Liver (tissue), 8 donors: ENCODE measurements at regions not wholly inside any gene's neighbourhood (a gene's known extent, or its start where the extent isn't known, plus 50 kb on each side); places are given as distances from the start of the nearest gene placed in this dataset.

Experiments
- DNase-seq: peaks from one replicate; pipeline ENCODE4 v3.0.0-alpha.2; 2017; ENCODE audit warnings: low spot score
- H3K27ac ChIP-seq, 2 donors: one replicate each; pipeline ENCODE4 v1.7.0; 2013; ENCODE audit warnings: inconsistent platforms in 2 of 2, low read length in 2 of 2, control low read depth in 1 of 2, low read depth in 1 of 2, mild to moderate bottlenecking in 1 of 2
- H3K27me3 ChIP-seq, 4 donors: one replicate each; pipeline versions ENCODE4 v1.6.1 to v1.7.0; 2013; ENCODE audit warnings: low read length in 3 of 4, inconsistent platforms in 1 of 4, mild to moderate bottlenecking in 1 of 4, moderate library complexity in 1 of 4; ENCODE audit not compliant: control insufficient read depth in 4 of 4, insufficient read depth in 4 of 4
- H3K36me3 ChIP-seq, 4 donors: one replicate each; pipeline versions ENCODE4 v1.6.1 to v1.7.0; 2013; ENCODE audit warnings: low read length in 3 of 4, mild to moderate bottlenecking in 3 of 4, low read depth in 1 of 4, moderate library complexity in 1 of 4; ENCODE audit not compliant: control insufficient read depth in 4 of 4, insufficient read depth in 3 of 4
- H3K4me1 ChIP-seq, 4 donors: one replicate each; pipeline versions ENCODE4 v1.6.1 to v1.7.0; 2013; ENCODE audit warnings: low read length in 3 of 4, mild to moderate bottlenecking in 3 of 4, moderate library complexity in 1 of 4; ENCODE audit not compliant: control insufficient read depth in 4 of 4, insufficient read depth in 4 of 4
- H3K4me3 ChIP-seq, 3 donors: one replicate each; pipeline versions ENCODE4 v1.6.1 to v1.7.0; 2013; ENCODE audit warnings: low read length in 3 of 3, control low read depth in 1 of 3, low read depth in 1 of 3, mild to moderate bottlenecking in 1 of 3
- H3K9ac ChIP-seq, 2 donors: one replicate each; pipeline ENCODE4 v1.7.0; 2013; ENCODE audit warnings: low read length in 2 of 2, mild to moderate bottlenecking in 2 of 2, moderate library complexity in 2 of 2, control low read depth in 1 of 2, low read depth in 1 of 2
- H3K9me3 ChIP-seq, 4 donors: one replicate each; pipeline versions ENCODE4 v1.6.1 to v1.7.0; 2013; ENCODE audit warnings: low read length in 3 of 4; ENCODE audit not compliant: control insufficient read depth in 4 of 4
- ATF3 ChIP-seq: IDR thresholded peaks from 2 replicates; pipeline ENCODE4 v1.6.1; 2016; ENCODE audit warnings: antibody characterized with exemption
- CTCF ChIP-seq: fragments of 150-350 bp; IDR thresholded peaks from 2 replicates; pipeline ENCODE4 v1.5.1; 2017; ENCODE audit warnings: improper control_type of control experiment, low read depth, low read length; ENCODE audit not compliant: missing input control
- EGR1 ChIP-seq, 2 donors: IDR thresholded peaks; 2 replicates each; pipeline ENCODE4 v1.6.1; 2016 to 2018; ENCODE audit warnings: antibody characterized with exemption in 2 of 2, low read depth in 2 of 2
- FOXA1 ChIP-seq: IDR thresholded peaks from 2 replicates; pipeline ENCODE4 v1.6.1; 2016; ENCODE audit warnings: antibody characterized with exemption
- FOXA2 ChIP-seq: IDR thresholded peaks from 2 replicates; pipeline ENCODE4 v1.6.1; 2016; ENCODE audit warnings: antibody characterized with exemption
- GABPA ChIP-seq, 2 donors: IDR thresholded peaks in 1 of 2; conservative IDR thresholded peaks in 1 of 2; 2 replicates each; pipeline ENCODE4 v1.6.1; 2016; ENCODE audit warnings: antibody characterized with exemption in 2 of 2, mild to moderate bottlenecking in 1 of 2, moderate library complexity in 1 of 2
- HNF4A ChIP-seq, 2 donors: conservative IDR thresholded peaks; 2 replicates each; pipeline ENCODE4 v1.6.1; 2016; ENCODE audit warnings: antibody characterized with exemption in 2 of 2, mild to moderate bottlenecking in 2 of 2
- HNF4G ChIP-seq: IDR thresholded peaks from 2 replicates; pipeline ENCODE4 v1.6.1; 2016; ENCODE audit warnings: antibody characterized with exemption
- JUND ChIP-seq, 2 donors: IDR thresholded peaks; 2 replicates each; pipeline ENCODE4 v1.6.1; 2016; ENCODE audit warnings: antibody characterized with exemption in 2 of 2
- MAX ChIP-seq: IDR thresholded peaks from 2 replicates; pipeline ENCODE4 v1.6.1; 2016; ENCODE audit warnings: antibody characterized with exemption
- NR2F2 ChIP-seq: IDR thresholded peaks from 2 replicates; pipeline ENCODE4 v1.6.1; 2016; ENCODE audit warnings: antibody characterized with exemption
- RAD21 ChIP-seq, 2 donors: IDR thresholded peaks; 2 replicates each; pipeline ENCODE4 v1.6.1; 2016; ENCODE audit warnings: antibody characterized with exemption in 2 of 2, mild to moderate bottlenecking in 2 of 2
- REST ChIP-seq: IDR thresholded peaks from 2 replicates; pipeline ENCODE4 v1.6.1; 2016; ENCODE audit warnings: antibody characterized with exemption, mild to moderate bottlenecking
- RXRA ChIP-seq, 2 donors: IDR thresholded peaks; 2 replicates each; pipeline ENCODE4 v1.6.1; 2017 to 2018; ENCODE audit warnings: antibody characterized with exemption in 2 of 2, mild to moderate bottlenecking in 1 of 2
- SP1 ChIP-seq: IDR thresholded peaks from 2 replicates; pipeline ENCODE4 v1.6.1; 2018; ENCODE audit warnings: antibody characterized with exemption, mild to moderate bottlenecking
- TAF1 ChIP-seq: conservative IDR thresholded peaks from 2 replicates; pipeline ENCODE4 v1.6.1; 2016; ENCODE audit warnings: antibody characterized with exemption, mild to moderate bottlenecking
- YY1 ChIP-seq: IDR thresholded peaks from 2 replicates; pipeline ENCODE4 v1.6.1; 2016; ENCODE audit warnings: antibody characterized with exemption, mild to moderate bottlenecking
- ZBTB33 ChIP-seq: IDR thresholded peaks from 2 replicates; pipeline ENCODE4 v1.6.1; 2016; ENCODE audit warnings: antibody characterized with exemption
- WGBS: extraction: QIAGEN DNeasy Blood & Tissue Kit; methylation state at CpG from one replicate; pipeline ENCODE4 v1.1.7; 2013; 5-methylcytosine and 5-hydroxymethylcytosine counted together
- donor health status: healthy.
- donor health status: healthy.
- donor health status: healthy.
- donor health status: healthy.
- donor health status: healthy.

- DNase-seq, result no peak
- no peak overlapping the region for H3K9ac ChIP-seq
- no peaks in the 10 kb centered on the region for H3K9me3 ChIP-seq
- H3K27ac ChIP-seq, result no peak overlapping the region
- H3K4me3 ChIP-seq, result no peak overlapping the region
- TF ChIP-seq HNF4G, result no peak
- TF ChIP-seq SP1, result no peak
- TF ChIP-seq MAX, result no peak
- no peak for TF ChIP-seq YY1
- no peak for TF ChIP-seq RAD21 (IDR thresholded peaks at IDR 0.05)
- no peak for TF ChIP-seq FOXA1
- TF ChIP-seq HNF4A (conservative IDR thresholded peaks at IDR 0.05), result no peak
- TF ChIP-seq EGR1 (IDR thresholded peaks at IDR 0.05; ENCODE audit: low read depth in 2 of 2), result no peak
- no peak for TF ChIP-seq ATF3
- TF ChIP-seq FOXA2, result no peak
- no peak for TF ChIP-seq NR2F2
- TF ChIP-seq ZBTB33, result no peak
- no peaks in the 10 kb centered on the region for H3K36me3 ChIP-seq
- no peaks in the 10 kb centered on the region for H3K27me3 ChIP-seq
- 84% methylated on average over 9 of the region's 9 CpGs for WGBS
- peaks cover 0 to 3% (median 0%) of the 10 kb centered on the region in 4 donors for H3K4me1 ChIP-seq
Measured at GRCh38 chr7:65453341-65454030, 79.8 kb downstream of the ZNF92 start.

- no peak for TF ChIP-seq HNF4A (conservative IDR thresholded peaks at IDR 0.05)
- no peak for TF ChIP-seq FOXA1
- TF ChIP-seq JUND (IDR thresholded peaks at IDR 0.05), result no peak
- no peak for TF ChIP-seq ATF3
- TF ChIP-seq HNF4G, result no peak
- no peak for TF ChIP-seq ZBTB33
- no peak for TF ChIP-seq GABPA (IDR thresholded peaks at IDR 0.05 in 1 of 2, conservative IDR thresholded peaks at IDR 0.05 in 1 of 2)
- no peak for TF ChIP-seq CTCF
- TF ChIP-seq YY1, result no peak
- no peak for TF ChIP-seq TAF1
- no peak for TF ChIP-seq EGR1 (IDR thresholded peaks at IDR 0.05; ENCODE audit: low read depth in 2 of 2)
- no peak for TF ChIP-seq RAD21 (IDR thresholded peaks at IDR 0.05)
- no peak for TF ChIP-seq REST
- no peak for TF ChIP-seq RXRA (IDR thresholded peaks at IDR 0.05)
- TF ChIP-seq SP1, result no peak
- no peak for TF ChIP-seq NR2F2
- TF ChIP-seq MAX, result no peak
- TF ChIP-seq FOXA2, result no peak
- H3K36me3 ChIP-seq, result no peaks in the 10 kb centered on the region
Measured at GRCh38 chr7:65454469-65454868, 80.8 kb downstream of the ZNF92 start.

More at GRCh38 chr7:65454469-65454868, 80.8 kb downstream of the ZNF92 start:
- Histone ChIP-seq H3K27ac (no peak overlapping the region), H3K9me3 (no peaks in the 10 kb centered on the region), H3K9ac (no peak overlapping the region), H3K4me1 (peaks cover 0 to 3% (median 0%) of the 10 kb centered on the region in 4 donors), H3K27me3 (no peaks in the 10 kb centered on the region), H3K4me3 (no peak overlapping the region)
- no peak for DNase-seq
